Neural cell (in vitro differentiated cells): ENCODE measurements at regions not wholly inside any gene's neighbourhood (a gene's known extent, or its start where the extent isn't known, plus 50 kb on each side); places are given as distances from the start of the nearest gene placed in this dataset.

Experiments used
- CTCF ChIP-seq: fragments of 450-650 bp; IDR thresholded peaks from 2 replicates; pipeline ENCODE4 v1.5.1; 2014; ENCODE audit warnings: antibody characterized with exemption, mild to moderate bottlenecking, moderate library complexity; ENCODE audit not compliant: poor library complexity, severe bottlenecking
- EP300 ChIP-seq: fragments of 450-650 bp; conservative IDR thresholded peaks from 2 replicates; pipeline ENCODE4 v1.6.1; 2014; ENCODE audit warnings: antibody characterized with exemption, mild to moderate bottlenecking, moderate library complexity; ENCODE audit not compliant: poor library complexity, severe bottlenecking
- EZH2 ChIP-seq: fragments of 200-600, 300-800 bp; shearing (Covaris generic), sonication (generic); IDR thresholded peaks from 2 replicates; pipeline ENCODE4 v1.6.1; 2014; ENCODE audit warnings: antibody characterized with exemption, low read length, borderline replicate concordance, mild to moderate bottlenecking; ENCODE audit not compliant: insufficient read depth, poor library complexity, severe bottlenecking
- MXI1 ChIP-seq: fragments of 450-650 bp; conservative IDR thresholded peaks from 2 replicates; pipeline ENCODE4 v1.6.1; 2014; ENCODE audit warnings: antibody characterized with exemption, mild to moderate bottlenecking; ENCODE audit not compliant: poor library complexity, severe bottlenecking
- POLR2AphosphoS5 ChIP-seq: IDR thresholded peaks from 2 replicates; pipeline ENCODE4 v1.6.1; 2012
- RAD21 ChIP-seq: fragments of 450-650 bp; conservative IDR thresholded peaks from 2 replicates; pipeline ENCODE4 v1.6.1; 2014; ENCODE audit warnings: antibody characterized with exemption, mild to moderate bottlenecking, moderate library complexity
- SMC3 ChIP-seq: fragments of 450-650 bp; conservative IDR thresholded peaks from 2 replicates; pipeline ENCODE4 v1.6.1; 2014; ENCODE audit warnings: antibody characterized with exemption, mild to moderate bottlenecking, moderate library complexity; ENCODE audit not compliant: poor library complexity

GRCh38 chr11:30155428-30155827, 75.4 kb upstream of the FSHB start:
- TF ChIP-seq RAD21 (no peak), CTCF (no peak), POLR2AphosphoS5 (no peak), MXI1 (no peak), EZH2 (no peak), EP300 (no peak), SMC3 (no peak)
